ENCODE measurements at regions not wholly inside any gene's neighbourhood (a gene's known extent, or its start where the extent isn't known, plus 50 kb on each side); places are given as distances from the start of the nearest gene placed in this dataset.

DNA sequence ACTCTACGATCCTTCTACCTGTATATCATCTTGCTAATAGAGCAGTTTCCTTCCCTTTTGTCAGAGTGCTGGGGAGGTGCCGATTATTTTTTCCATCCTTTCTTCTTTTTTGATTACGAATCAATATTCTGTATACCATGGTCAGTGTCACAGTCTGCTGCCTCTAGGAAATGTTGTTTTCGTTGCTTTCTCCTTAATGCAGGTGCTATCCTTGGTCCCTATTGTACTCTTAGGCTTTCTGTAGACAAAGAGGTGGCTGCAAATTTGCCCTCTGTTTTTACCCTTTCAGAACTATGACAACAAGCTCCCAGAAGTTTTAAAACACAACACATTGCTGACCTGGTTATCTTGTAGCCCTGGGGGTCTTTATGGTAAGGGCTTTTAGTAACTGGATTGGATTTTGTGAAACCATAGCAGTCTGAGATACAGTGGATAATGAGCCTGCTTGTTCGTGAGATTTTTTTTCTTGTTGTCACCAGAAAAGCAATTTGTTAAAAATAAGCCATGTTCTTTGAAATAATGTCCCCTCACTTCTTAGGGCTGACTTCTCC lies 430.3 kb upstream of the TPM1 start:
- DNase-seq (ENCODE audit: low spot score) = no peak

DNA sequence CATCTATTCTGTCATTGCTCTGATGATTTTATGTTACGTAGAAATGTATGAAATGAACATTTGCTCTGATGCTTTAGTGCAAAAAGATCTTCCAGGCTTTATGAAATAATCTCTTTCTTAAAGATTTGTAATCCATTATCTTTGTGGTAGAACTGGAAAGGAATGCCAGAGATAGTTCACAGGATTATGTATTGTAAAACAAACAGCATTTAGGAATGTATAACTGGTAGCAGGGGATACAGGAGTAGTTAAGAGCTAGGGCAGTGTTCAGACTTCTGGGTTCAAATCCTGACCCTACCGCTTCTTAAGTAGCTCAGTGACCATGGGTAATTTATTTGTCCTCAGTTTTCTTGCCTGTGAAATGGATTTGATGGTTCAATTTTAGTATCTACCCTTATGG lies 429.8 kb upstream of the TPM1 start:
- DNase-seq (ENCODE audit: low spot score) = no peak

DNA sequence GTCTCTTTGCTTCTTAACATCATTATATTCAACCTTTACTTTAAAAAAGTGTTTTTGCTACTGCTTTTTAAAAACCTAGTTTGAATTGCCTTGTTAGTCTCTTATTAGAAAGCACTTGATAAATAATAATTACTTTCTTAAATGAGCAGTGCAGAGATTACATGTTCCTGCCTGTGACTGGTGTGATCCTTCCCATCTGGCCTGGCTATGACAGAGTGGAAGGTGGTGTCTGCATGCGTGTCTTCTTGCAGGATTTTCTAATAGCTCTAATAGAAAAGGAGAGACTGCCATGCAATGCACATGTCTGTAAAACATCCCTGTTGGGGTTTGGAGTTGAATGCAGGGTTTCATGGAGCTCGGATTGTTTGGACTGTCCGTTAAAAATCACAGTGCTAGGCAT lies 425.8 kb upstream of the TPM1 start:
- no peak for DNase-seq (ENCODE audit: low spot score)

DNA sequence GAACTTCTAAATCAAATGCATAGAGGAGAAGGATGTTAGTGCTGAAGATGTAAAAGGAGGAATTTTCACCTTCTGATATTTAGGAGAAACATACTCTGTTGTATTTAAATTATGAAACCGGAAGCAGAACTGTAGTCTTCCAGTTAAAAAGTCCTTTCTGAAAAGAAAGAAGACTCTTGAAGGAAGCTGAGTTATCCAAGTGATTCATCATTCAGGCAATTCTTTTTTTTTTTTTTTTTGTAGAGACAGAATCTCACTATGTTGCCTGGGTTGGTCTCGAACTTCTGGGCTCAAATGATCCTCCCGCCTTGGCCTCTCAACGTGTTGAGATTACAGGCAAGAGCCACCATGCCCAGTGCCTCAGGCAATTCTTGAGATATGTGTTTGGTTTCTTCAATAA lies 424.8 kb upstream of the TPM1 start:
- DNase-seq (ENCODE audit: low spot score) = no peak

DNA sequence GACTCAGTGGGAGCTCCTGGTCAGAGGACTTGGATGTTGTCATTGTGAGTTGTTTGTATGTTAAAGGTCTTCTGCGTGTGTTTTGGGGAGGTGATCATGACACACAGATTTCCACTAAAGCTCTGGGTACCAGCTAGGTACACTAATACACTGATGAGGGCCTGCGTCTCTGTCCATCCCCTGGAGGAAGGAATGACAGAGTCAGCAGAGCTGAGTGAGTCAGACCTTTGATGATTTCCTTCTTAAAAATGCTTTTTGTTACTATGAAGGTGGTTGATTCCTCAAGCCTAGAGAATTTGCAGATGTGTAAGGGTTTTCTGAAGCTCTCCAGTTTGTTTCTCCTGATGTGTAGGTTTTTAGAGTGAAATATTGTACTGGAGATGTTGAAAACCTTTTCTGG lies 424.1 kb upstream of the TPM1 start:
- no peak for DNase-seq (ENCODE audit: low spot score)

DNA sequence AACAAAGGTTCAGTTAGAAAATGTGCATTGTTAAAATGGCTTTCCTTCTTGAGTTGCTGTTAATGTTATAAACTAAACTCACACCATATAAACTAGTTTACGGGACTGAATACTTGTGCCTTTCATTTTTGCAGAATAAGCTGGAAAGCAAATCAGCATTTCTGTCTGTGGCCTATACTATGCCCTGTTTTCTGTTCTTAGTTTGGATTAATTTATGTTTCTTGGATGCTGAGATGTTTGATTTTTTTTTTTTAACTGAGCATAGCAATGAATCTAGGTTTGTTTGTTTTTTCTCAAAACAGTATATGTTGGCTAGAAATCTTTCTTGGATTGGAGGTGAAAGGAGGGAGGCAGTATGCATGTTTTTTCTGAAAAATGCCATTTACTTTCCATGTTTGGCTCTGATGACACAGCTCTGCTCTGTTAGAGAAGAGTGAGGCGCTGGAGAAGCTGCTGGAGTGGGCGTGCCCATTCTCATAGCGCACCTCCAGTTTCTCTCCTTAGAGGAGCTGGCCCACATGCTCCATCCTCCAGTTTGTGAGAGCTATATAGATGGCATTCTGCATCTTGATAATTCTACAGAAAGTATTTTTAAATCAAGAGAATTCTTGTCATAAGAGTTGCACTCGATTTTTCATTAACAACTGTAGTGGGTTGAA lies 423.6 kb upstream of the TPM1 start:
- no peak for DNase-seq (ENCODE audit: low spot score)

DNA sequence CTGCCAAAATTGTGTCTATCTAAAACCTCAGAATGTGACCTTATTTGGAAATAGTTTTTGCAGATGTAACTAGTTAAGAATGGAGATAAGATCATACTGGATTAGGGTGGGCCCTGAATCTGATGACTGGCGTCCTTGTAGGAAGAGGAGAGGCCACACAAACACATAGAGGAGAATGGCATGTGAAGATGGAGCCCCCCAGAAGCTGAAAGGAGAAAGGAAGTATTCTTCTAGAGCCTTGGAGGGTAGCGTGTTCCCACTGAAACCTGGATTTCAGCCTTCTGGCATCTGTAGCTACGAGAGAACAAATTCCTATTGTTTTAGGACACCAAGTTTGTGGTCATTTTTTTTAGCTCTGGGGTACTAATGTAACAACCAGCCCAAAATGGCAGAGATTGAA lies 423.0 kb upstream of the TPM1 start:
- no peak for DNase-seq (ENCODE audit: low spot score)

DNA sequence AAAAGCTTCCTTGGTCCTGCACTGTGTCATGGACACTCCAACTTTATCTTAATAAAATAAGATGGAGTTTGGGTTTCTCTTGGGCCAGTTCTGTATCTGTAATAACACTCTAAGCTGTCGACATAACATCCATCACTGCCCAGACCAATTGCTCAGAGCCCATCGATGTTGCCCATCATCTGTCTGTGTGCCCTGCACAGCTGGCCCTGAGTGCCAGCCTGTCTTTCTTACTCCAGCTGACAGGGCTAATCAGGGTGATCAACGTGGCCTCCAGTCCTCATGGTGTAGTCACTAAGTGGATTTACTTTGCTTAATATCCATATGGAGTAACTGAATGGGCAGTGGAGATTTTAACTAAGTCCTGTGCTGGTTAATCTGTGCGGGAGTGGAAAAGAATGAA lies 419.8 kb upstream of the TPM1 start:
- DNase-seq (ENCODE audit: low spot score) = no peak

DNA sequence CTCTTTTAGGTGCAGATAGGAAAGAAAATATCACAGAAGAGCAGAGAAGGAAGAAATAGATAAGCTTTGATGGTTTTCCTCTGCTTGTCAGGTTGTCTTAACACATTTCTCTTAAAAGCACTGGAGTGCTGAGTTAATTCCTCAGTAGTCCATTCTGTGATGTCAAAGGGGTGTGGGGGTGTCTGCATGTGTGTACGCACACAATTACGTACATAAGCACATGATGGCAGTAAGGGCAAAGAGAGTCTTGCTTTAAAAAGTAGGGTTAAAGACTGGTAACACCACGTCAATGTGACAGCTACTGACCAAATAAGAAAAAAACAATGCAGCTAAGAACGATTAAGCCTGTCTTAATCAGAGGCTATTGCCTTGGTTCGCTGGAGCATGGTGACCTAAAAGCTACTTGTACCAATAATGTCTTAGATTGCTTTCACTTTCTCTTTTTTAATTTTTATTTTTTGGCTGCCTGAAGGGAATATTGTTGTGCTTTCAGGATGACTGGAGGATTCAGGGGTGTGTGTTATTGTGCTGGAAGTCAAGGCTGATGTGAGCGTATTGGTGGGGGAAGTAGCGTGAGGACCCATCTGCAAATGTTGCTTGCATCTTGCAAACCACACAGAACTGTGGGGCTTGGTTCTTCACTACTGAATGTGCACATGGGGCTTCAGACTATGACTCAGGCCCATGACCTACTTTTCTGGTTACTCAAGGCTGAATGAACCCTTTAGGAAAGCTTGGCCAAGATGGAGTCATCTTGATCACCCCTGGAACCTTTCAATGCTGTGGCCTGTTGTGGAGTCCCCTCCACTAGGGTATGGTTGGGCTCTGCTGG lies 417.8 kb upstream of the TPM1 start:
- no peak for DNase-seq (ENCODE audit: low spot score)

DNA sequence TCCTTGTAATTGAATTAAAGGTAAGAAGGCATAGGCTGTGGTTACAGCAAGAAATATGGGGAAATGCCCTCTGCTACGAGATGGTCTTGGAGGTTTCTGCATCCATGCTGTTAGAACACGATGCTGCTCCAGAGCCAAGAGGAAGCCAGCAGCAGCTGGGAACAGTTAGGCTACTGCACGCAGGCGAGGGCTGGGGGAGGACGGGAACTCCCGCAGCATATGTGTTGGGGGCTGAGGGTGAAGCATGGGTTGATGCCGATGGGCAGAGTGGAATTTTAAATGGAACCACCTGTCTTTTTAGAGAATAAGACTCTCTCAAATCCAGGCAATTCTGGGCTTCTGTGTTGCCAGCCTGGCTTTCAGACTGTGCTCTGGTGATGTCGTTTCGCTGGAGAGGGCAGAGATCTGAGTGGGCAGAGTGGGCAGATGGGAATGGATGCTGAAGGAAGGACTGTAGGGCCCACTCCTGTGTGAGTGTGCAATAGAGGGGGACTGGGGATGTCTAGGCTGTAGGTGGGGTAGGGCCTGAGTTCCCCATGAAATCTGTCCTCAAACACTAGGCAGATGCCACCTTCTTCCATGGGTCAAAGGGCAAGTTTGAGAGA lies 417.0 kb upstream of the TPM1 start:
- DNase-seq (ENCODE audit: low spot score) = no peak

DNA sequence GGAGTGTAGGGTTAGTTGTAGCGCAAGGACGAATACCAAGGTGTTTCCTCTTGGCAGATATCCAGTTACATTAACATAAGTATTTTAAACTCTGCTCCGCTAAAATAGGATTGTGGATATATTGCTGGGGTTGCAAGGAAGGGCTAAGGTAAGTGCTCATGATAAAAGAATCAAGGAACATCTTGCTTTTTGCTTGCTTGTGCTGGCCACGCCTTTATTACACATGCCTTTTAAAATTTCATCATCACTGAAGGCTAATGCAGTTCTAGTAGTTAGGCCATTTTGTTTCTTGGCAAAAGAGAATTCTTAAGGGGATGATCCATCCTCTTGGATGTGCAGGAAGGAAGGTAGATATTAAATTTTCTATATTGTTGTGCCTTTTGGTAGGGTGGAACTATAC lies 415.6 kb upstream of the TPM1 start:
- no peak for DNase-seq (ENCODE audit: low spot score)

DNA sequence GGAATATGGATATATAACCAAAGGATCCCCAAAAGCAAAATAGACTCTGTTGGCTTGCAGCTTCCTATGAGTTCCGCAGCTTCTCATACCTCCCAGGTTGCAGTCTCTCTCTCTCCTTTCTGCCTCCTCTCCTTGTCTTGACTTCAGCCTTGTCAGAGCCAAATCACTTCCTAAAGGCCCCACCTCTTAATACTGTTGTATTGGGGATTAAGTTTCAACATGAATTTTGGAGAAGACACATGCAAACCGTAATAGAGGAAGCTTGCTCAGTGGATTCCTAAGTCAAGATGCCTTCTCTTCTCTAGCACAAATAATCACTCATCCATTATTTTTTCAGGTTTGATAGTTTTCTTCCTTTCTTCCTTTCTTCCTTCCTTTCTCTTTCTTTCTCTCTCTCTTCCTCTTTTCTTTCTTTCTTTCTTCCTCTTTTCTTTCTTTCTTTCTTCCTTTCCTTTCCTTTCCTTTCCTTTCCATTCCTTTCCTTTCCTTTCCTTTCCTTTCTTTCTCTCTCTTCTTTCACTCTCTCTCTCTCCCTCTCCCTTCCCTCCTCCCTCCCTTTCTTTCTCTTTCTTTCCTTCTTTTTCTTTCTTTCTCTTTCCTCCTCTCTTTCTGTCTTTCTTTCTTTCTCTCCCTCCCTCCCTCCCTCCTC lies 411.3 kb upstream of the TPM1 start:
- DNase-seq (ENCODE audit: low spot score) = no peak

DNA sequence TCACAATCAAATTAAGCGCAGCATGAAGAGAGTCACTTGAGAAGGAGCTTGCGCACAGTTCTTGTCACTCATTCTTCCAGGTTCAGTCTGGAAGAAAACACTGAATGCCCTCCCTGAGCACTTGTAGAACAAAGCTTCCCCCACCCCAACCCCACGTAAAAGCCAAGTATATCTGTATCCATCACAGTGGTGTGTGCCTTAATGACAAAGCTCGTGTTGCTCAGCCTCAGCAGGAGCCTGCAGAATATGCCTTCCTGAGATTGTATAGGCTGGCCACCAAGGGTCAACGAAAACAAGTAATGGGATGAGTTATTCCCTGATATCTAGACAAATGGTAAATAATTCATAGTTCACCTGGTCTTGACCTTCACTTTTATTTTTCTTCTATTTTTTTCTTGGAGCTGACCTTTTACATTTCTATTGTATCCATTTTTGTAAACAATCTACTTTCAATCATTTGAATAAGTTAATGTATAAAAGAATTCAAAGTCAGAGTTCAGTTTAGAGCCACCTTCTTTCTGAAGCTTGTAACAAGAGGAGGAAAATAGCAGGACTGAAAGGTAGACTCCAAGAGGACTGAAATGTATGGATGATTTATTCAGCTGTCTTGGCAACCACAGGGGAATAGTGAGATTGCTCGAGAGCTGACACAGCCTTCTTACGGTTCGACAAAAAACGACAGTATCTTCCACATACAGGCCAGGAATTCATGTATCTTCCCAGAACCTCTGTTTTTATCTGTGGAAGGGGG lies 405.5 kb upstream of the TPM1 start:
- DNase-seq (ENCODE audit: low spot score) = no peak

DNA sequence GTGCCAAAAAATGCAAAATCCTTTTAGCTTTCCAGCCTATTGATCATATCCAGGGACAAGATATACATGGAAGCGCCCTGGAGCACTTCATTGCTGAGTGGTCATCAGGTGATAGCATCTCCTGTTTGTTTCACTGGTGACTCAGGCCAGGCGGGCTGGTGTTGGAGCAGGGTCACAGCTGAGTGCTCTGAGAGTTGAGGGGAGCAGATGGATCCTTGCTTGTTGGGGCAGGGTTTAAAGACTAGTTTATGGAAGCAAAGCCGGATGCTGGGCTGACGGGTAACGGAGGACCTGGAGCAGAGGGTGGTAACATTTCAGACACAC lies 405.0 kb upstream of the TPM1 start:
- DNase-seq (ENCODE audit: low spot score) = no peak

DNA sequence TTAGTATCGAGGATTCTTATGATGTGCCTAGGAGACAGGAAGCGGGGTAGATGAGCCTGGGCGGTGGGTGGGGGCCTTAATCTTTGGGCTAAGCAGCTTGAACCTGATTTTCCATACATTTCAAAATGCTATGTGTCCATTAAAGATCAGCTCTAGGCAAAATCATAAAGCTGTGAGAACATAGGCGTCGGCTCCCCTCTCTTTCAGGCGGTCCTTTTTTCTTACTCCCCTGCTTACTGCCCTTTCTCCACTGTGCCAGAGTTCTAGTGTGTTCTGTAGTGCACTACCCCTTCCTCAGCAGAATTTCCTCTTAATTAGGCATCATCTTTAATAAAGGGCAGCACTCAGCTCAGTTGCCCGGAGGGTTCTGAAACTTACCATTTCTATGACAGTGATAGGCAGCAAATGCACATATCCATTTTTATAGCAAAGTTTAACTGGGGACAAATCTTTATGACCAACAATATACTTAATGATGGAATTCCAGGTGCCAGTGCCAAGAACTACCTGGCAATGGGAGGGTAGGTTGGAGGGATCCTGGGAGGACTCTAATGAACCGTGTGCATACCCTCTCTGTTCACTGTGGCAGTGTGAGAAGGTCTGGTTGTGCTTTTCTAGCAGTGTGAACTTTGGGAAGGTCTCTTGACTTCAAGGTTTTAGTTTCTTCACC lies 404.5 kb upstream of the TPM1 start:
- DNase-seq (ENCODE audit: low spot score) = no peak

DNA sequence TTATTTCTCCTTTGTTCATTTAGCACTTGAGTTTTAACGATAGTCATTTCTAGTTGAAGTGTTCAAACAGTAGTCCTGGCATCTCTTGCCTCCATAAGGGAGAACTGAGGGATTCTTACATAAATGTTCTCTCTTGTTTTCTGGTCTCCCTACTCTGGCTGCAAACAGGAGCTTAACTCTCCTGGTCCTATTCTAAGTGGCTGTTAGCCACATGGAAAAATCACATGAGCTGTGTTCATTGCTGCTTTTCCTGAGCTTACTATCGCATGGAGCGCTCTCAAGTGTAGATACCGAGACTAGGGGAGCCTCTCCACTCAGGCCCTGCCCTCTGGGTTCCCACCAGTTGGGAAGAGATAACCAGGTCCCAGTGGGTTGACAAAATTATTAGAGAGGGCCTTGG lies 403.1 kb upstream of the TPM1 start:
- DNase-seq (ENCODE audit: low spot score) = no peak

DNA sequence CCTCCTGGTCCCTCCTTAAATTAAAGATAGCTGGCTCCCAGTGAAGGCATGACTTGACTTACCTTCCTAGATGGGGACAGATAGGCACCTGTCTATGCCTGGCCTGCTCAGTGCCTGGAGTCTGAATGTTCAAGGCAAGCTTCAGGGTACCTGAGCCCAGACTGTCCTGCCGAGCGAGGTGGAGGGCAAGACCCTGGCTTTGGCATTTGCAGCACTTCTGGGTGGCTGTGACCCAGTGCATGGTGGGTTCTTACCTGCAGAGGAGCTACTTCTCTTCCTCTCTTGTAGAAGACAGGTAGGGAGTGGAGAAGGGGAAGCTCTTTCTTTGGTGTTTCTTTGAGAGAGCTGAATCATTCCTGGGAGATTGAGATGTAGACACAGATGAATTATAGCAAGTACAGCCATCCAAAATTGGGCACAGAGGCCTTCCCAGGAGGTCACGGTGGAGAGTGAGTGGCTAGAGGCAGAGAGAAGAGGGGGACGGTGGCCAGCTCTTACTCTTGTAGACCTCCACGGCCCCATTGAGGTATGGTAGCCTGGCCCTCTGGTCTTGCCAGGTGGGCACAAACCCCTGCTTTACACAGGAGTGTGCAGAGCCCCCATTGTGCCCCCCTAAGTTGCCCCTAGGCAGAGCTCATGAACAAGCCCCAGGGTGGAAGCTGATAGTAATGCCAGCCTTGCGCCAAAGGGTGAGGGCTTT lies 402.5 kb upstream of the TPM1 start:
- DNase-seq (ENCODE audit: low spot score) = no peak

DNA sequence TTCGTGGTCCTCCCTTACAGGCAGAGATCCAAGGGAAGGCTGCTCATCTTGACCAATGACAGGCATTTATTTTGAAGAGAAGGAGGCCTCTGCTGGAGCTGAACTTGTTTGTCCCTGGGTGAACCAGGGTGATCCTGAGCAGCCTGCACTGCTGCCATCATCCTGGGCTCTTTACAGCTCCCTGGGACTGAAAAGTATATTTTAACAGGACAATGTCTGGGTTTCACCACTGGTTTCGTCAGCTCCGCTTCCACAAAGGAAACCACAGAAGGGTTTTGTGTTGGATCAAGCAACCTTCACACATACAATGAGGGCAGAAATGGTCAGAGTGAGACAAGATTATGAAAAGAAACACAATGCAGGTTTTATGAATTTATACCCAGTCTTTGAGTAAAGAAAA lies 400.7 kb upstream of the TPM1 start:
- DNase-seq (ENCODE audit: low spot score) = no peak

DNA sequence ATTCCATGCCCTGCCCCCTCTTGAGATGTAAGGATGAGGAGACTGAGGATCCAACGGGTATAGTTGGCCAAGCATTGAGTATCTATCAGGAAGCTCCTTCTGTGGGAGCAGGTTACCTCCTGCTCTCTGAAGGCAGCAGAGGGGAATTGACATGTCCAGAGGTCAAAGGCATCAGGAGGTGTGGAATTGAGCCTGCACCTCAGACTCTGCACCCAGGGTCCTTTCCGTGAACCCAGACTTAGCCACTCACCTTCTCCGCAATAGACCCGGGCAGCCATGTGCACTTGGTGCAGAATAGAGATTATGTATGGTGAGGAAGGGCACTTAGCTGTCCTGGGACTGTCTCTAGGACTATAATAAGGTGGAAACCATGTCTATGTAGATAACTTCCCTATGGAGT lies 399.0 kb upstream of the TPM1 start:
- DNase-seq (ENCODE audit: low spot score) = no peak

DNA sequence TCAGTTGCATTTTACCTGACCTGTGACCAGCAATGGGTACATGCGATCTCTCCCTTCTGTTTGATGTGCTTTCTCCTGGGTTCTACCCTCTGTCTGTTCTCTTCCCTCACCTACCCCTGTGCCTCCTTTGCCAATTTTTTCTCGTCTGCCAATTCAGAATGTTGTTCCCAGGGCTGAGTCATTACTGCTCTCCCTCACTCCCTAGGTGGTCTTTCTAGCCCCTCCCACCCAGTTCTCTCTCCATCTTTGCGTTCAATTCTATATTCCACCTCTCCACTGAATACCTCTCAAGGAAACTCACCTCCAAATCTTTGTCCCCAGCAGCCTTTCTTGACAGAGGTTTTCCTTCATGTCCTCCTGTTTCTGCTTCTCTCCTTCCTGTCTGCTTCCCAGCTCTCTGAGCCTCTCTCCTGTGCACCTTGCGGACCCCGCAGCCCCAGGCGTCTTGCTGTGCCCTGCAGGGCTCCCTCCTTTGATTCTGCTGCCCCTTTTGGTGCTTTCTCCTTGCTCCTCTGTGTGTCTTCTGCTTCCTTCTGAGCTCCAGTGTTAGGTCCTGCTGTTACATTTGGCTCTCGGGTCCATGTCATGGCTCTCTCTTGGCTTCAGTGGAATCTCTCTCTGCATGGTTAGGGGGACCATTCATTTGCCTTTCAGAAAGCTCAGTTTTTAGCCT lies 398.2 kb upstream of the TPM1 start:
- no peak for DNase-seq (ENCODE audit: low spot score)

All from HuH-7.5 (cell line).